H1 (cell line): ENCODE measurements at regions not wholly inside any gene's neighbourhood (a gene's known extent, or its start where the extent isn't known, plus 50 kb on each side); places are given as distances from the start of the nearest gene placed in this dataset.

Experiments
- CTCF ChIA-PET: fragments of 300-600 bp; sonication (Branson Sonifier 250); formaldehyde crosslinking; loops from one replicate; lab custom pipeline; 2021; ENCODE audit not compliant: partially characterized antibody; lab: Charles Lee
- POLR2A ChIA-PET: fragments of 300-600 bp; sonication (Branson Sonifier 250); formaldehyde crosslinking; loops from one replicate; lab custom pipeline; 2021; ENCODE audit warnings: inconsistent platforms; ENCODE audit not compliant: partially characterized antibody; lab: Charles Lee
- DNase-seq, 2 experiments: peaks; one replicate each; pipeline versions ENCODE4 v3.0.0 to v3.0.0-alpha.2; 2010 to 2022; ENCODE audit warnings: low spot score in 2 of 2, low read depth in 1 of 2, mixed read lengths in 1 of 2
- FAIRE-seq: peaks from 2 replicates; lab custom pipeline; 2011; peaks lifted over from hg19 to GRCh38; lab: Jason Lieb, UNC
- H2AFZ ChIP-seq: 2 replicates; pipeline ENCODE4 v1.8.1; 2012; ENCODE audit warnings: low read length, inconsistent platforms
- H2AK5ac ChIP-seq: 2 replicates; pipeline ENCODE4 v1.6.1; 2013; ENCODE audit warnings: low read depth, low read length
- H2BK120ac ChIP-seq: replicated peaks from 2 replicates; pipeline ENCODE3; 2013; ENCODE audit warnings: low read depth, low read length, inconsistent platforms
- H2BK12ac ChIP-seq: 2 replicates; pipeline ENCODE4 v1.6.1; 2013; ENCODE audit warnings: low read depth, low read length
- H2BK15ac ChIP-seq: 2 replicates; pipeline ENCODE4 v1.6.1; 2013; ENCODE audit warnings: low read length
- H2BK20ac ChIP-seq: 2 replicates; pipeline ENCODE4 v1.6.1; 2013; ENCODE audit warnings: low read length
- H2BK5ac ChIP-seq: 2 replicates; pipeline ENCODE4 v1.6.1; 2013; ENCODE audit warnings: low read depth, low read length
- H3K14ac ChIP-seq: 2 replicates; pipeline ENCODE4 v1.6.1; 2013; ENCODE audit warnings: inconsistent platforms; ENCODE audit not compliant: insufficient read length
- H3K18ac ChIP-seq: 2 replicates; pipeline ENCODE4 v1.6.1; 2013; ENCODE audit warnings: low read length; ENCODE audit errors: extremely low read depth
- H3K23ac ChIP-seq: 2 replicates; pipeline ENCODE4 v1.6.1; 2013; ENCODE audit warnings: inconsistent platforms; ENCODE audit not compliant: insufficient read length
- H3K23me2 ChIP-seq: 2 replicates; pipeline ENCODE4 v1.6.1; 2013; ENCODE audit warnings: low read depth, low read length
- H3K27ac ChIP-seq: 2 replicates; pipeline ENCODE4 v1.6.1; 2011; ENCODE audit warnings: low read depth, low read length, inconsistent platforms
- H3K27me3 ChIP-seq, 4 experiments: replicated peaks in 1 of 4; 1 replicate in 1 of 4; 2 replicates in 3 of 4; pipeline versions ENCODE4 v1.6.1 to v1.8.1; 2011 to 2013; ENCODE audit warnings: low read length in 3 of 4, mild to moderate bottlenecking in 3 of 4, inconsistent platforms in 2 of 4, mixed read lengths in 2 of 4, moderate library complexity in 1 of 4; ENCODE audit not compliant: control insufficient read depth in 3 of 4, insufficient read depth in 3 of 4; ENCODE audit errors: extremely low read depth in 1 of 4
- H3K36me3 ChIP-seq, 4 experiments: 2 replicates each; pipeline versions ENCODE4 v1.6.1 to v1.8.1; 2011 to 2013; ENCODE audit warnings: mild to moderate bottlenecking in 4 of 4, low read length in 3 of 4, moderate library complexity in 2 of 4, control low read depth in 1 of 4, inconsistent platforms in 1 of 4; ENCODE audit not compliant: insufficient read depth in 4 of 4, control insufficient read depth in 2 of 4
- H3K4ac ChIP-seq: replicated peaks from 2 replicates; pipeline ENCODE3; 2013; ENCODE audit warnings: low read length, low read depth, mixed read lengths, inconsistent platforms; ENCODE audit not compliant: insufficient read length
- H3K4me1 ChIP-seq, 4 experiments: replicated peaks in 1 of 4; 1 replicate in 1 of 4; 2 replicates in 3 of 4; pipeline versions ENCODE4 v1.6.1 to v1.8.1; 2011 to 2013; ENCODE audit warnings: low read length in 3 of 4, inconsistent platforms in 2 of 4, mixed read lengths in 1 of 4; ENCODE audit not compliant: insufficient read depth in 4 of 4, control insufficient read depth in 3 of 4
- H3K4me2 ChIP-seq, 2 experiments: 2 replicates each; pipeline versions ENCODE4 v1.6.1 to v1.8.1; 2011 to 2013; ENCODE audit warnings: low read depth in 2 of 2, low read length in 2 of 2, control low read depth in 1 of 2, inconsistent platforms in 1 of 2, mild to moderate bottlenecking in 1 of 2; ENCODE audit not compliant: insufficient read depth in 1 of 2
- H3K4me3 ChIP-seq, 4 experiments: fragments of 200-600, 300-600 bp in 1 of 4; sonication (generic), shearing (Covaris generic), sonication (Bioruptor Twin) in 1 of 4; 2 replicates each; pipeline versions ENCODE4 v1.5.1 to v1.8.1; 2011 to 2016; ENCODE audit warnings: low read length in 4 of 4, low read depth in 3 of 4, control low read depth in 2 of 4, inconsistent platforms in 2 of 4, mild to moderate bottlenecking in 2 of 4, mixed read lengths in 1 of 4, moderate library complexity in 1 of 4; ENCODE audit not compliant: insufficient read depth in 2 of 4; ENCODE audit errors: extremely low read depth in 1 of 4
- H3K56ac ChIP-seq: replicated peaks from 2 replicates; pipeline ENCODE3; 2013; ENCODE audit warnings: low read depth, mild to moderate bottlenecking, mixed read lengths, low read length, inconsistent platforms; ENCODE audit not compliant: insufficient read length
- H3K79me1 ChIP-seq: 2 replicates; pipeline ENCODE4 v1.6.1; 2013; ENCODE audit warnings: low read depth, low read length, control low read depth
- H3K79me2 ChIP-seq, 2 experiments: 2 replicates each; pipeline versions ENCODE4 v1.6.1 to v1.8.1; 2012 to 2013; ENCODE audit warnings: low read length in 2 of 2, mild to moderate bottlenecking in 2 of 2, inconsistent platforms in 1 of 2; ENCODE audit not compliant: insufficient read depth in 2 of 2, control insufficient read depth in 1 of 2
- H3K9ac ChIP-seq, 4 experiments: replicated peaks in 1 of 4; 1 replicate in 1 of 4; 2 replicates in 3 of 4; pipeline versions ENCODE4 v1.6.1 to v1.8.1; 2011 to 2013; ENCODE audit warnings: low read depth in 3 of 4, low read length in 3 of 4, control low read depth in 2 of 4, mild to moderate bottlenecking in 2 of 4, moderate library complexity in 2 of 4, inconsistent platforms in 1 of 4; ENCODE audit errors: extremely low read depth in 1 of 4
- H3K9me3 ChIP-seq, 2 experiments: 2 replicates each; pipeline versions ENCODE4 v1.6.1 to v1.8.1; 2012 to 2013; ENCODE audit warnings: mild to moderate bottlenecking in 2 of 2, moderate library complexity in 2 of 2, control low read depth in 1 of 2, inconsistent platforms in 1 of 2, low read depth in 1 of 2, low read length in 1 of 2, mixed read lengths in 1 of 2; ENCODE audit not compliant: insufficient read depth in 2 of 2
- H4K20me1 ChIP-seq, 2 experiments: replicated peaks in 1 of 2; 2 replicates each; pipeline versions ENCODE3 to v1.8.1; 2011 to 2013; ENCODE audit warnings: inconsistent platforms in 2 of 2, low read length in 2 of 2, mild to moderate bottlenecking in 1 of 2; ENCODE audit not compliant: insufficient read depth in 2 of 2, control insufficient read depth in 1 of 2
- H4K5ac ChIP-seq: 2 replicates; pipeline ENCODE4 v1.6.1; 2013; ENCODE audit warnings: low read length, low read depth, mixed read lengths, inconsistent platforms; ENCODE audit not compliant: insufficient read length
- H4K8ac ChIP-seq: 2 replicates; pipeline ENCODE4 v1.8.0; 2013; ENCODE audit warnings: mild to moderate bottlenecking, moderate library complexity, low read length, inconsistent platforms; ENCODE audit not compliant: insufficient read depth; ENCODE audit errors: extremely low read depth
- H4K91ac ChIP-seq: replicated peaks from 2 replicates; pipeline ENCODE3; 2013; ENCODE audit warnings: low read length, mixed read lengths, inconsistent platforms; ENCODE audit not compliant: insufficient read length
- CHD1 ChIP-seq: IDR thresholded peaks from 2 replicates; pipeline ENCODE4 v1.6.1; 2012; ENCODE audit warnings: low read depth, low read length, improper control_type of control experiment
- EP300 ChIP-seq, 2 experiments: IDR thresholded peaks; 1 replicate in 1 of 2; 2 replicates in 1 of 2; pipeline ENCODE4 v1.6.1; 2011 to 2012; ENCODE audit warnings: low read depth in 2 of 2, low read length in 2 of 2, mild to moderate bottlenecking in 2 of 2, borderline replicate concordance in 1 of 2, inconsistent platforms in 1 of 2, moderate library complexity in 1 of 2
- MAFK ChIP-seq: IDR thresholded peaks from 2 replicates; pipeline ENCODE4 v1.6.1; 2012; ENCODE audit warnings: low read depth, mild to moderate bottlenecking, improper control_type of control experiment, low read length
- ZNF274 ChIP-seq: IDR thresholded peaks from 2 replicates; pipeline ENCODE4 v1.7.0; 2012; ENCODE audit warnings: low read length, borderline replicate concordance; ENCODE audit errors: extremely low read depth
- WGBS, 2 experiments: shearing (Covaris generic) in 1 of 2; methylation state at CpG; one replicate each; pipeline versions ENCODE4 v1.1.6 to v1.1.7; 2013 to 2015; ENCODE audit warnings: low lambda C conversion rate in 2 of 2, mixed read lengths in 2 of 2, inconsistent platforms in 1 of 2, low coverage in 1 of 2, missing lambda C conversion rate in 1 of 2; ENCODE audit not compliant: insufficient replicate concordance in 2 of 2, insufficient coverage in 1 of 2, insufficient read length in 1 of 2; ENCODE audit errors: extremely low coverage in 1 of 2, missing lambda C conversion rate in 1 of 2; 5-methylcytosine and 5-hydroxymethylcytosine counted together

- no peak overlapping the region for H4K91ac ChIP-seq
- no peak overlapping the region for H4K5ac ChIP-seq
- H2BK20ac ChIP-seq = no peak overlapping the region
- H4K8ac ChIP-seq = no peak overlapping the region
- H3K9ac ChIP-seq = no peak overlapping the region
- H2BK15ac ChIP-seq = no peak overlapping the region
- no peak overlapping the region; the same call in 1 of the 2 replicates for H2BK12ac ChIP-seq
- no peaks in the 10 kb centered on the region for H3K23me2 ChIP-seq
- WGBS, 2 experiments = 91% methylated on average over 5 of the region's 5 CpGs; no CpG with 5 or more reads in 1 of the 2 experiments
- TF ChIP-seq ZNF274 (no peak), EP300 (IDR thresholded peaks at IDR 0.05; ENCODE audit: borderline replicate concordance in 1 of 2, low read depth in 2 of 2, low read length in 2 of 2) (no peak), CHD1 (no peak), MAFK (no peak)
- no peak overlapping the region for H3K23ac ChIP-seq
- H3K27ac ChIP-seq = no peak overlapping the region
- H3K4ac ChIP-seq = no peak overlapping the region
- no peaks in the 10 kb centered on the region for H3K79me1 ChIP-seq
- no peak overlapping the region for H3K4me2 ChIP-seq
- H3K4me3 ChIP-seq = no peak overlapping the region
- H3K4me1 ChIP-seq = peaks cover 0 to 3% (median 0%) of the 10 kb centered on the region in 4 experiments; a peak in 2 of 7 replicates
- no peaks in the 10 kb centered on the region for H4K20me1 ChIP-seq
- FAIRE-seq (no peak), DNase-seq (no peak)
- POLR2A ChIA-PET = no interaction called here
- H3K56ac ChIP-seq = no peak overlapping the region
- no peak overlapping the region for H2BK120ac ChIP-seq
- CTCF ChIA-PET = no interaction called here
- no peak overlapping the region for H2AK5ac ChIP-seq
- H3K79me2 ChIP-seq = no peaks in the 10 kb centered on the region
- no peaks in the 10 kb centered on the region for H3K27me3 ChIP-seq
- H3K14ac ChIP-seq = no peak overlapping the region
- no peaks in the 10 kb centered on the region; a peak in 1 of 8 replicates for H3K36me3 ChIP-seq
- no peaks in the 10 kb centered on the region for H3K9me3 ChIP-seq
- H2AFZ ChIP-seq = no peak overlapping the region
- H2BK5ac ChIP-seq = no peak overlapping the region
- H3K18ac ChIP-seq = no peak overlapping the region
These were observed 190.8 kb upstream of the NOX3 start for GRCh38 chr6:155646443-155646842.
